H9 (cell line): ENCODE measurements at regions not wholly inside any gene's neighbourhood (a gene's known extent, or its start where the extent isn't known, plus 50 kb on each side); places are given as distances from the start of the nearest gene placed in this dataset.

Source experiments
- DNase-seq: peaks from one replicate; pipeline ENCODE4 v3.0.0-alpha.2; 2017
- H2AFZ ChIP-seq: one replicate; pipeline ENCODE4 v1.6.1; 2013; ENCODE audit warnings: mild to moderate bottlenecking, low read length, control low read depth, moderate library complexity
- H2AK5ac ChIP-seq: 2 replicates; pipeline ENCODE4 v1.6.1; 2013; ENCODE audit warnings: low read length, control low read depth, mixed read lengths; ENCODE audit not compliant: insufficient read length
- H2BK120ac ChIP-seq: one replicate; pipeline ENCODE4 v1.6.1; 2013; ENCODE audit warnings: low read depth, mild to moderate bottlenecking, low read length, control low read depth, inconsistent platforms; ENCODE audit not compliant: poor library complexity, severe bottlenecking
- H2BK12ac ChIP-seq: 2 replicates; pipeline ENCODE4 v1.6.1; 2013; ENCODE audit warnings: low read length, control low read depth, mixed read lengths, low read depth; ENCODE audit not compliant: insufficient read length
- H2BK15ac ChIP-seq: 2 replicates; pipeline ENCODE4 v1.6.1; 2013; ENCODE audit warnings: low read depth, low read length, control low read depth
- H2BK20ac ChIP-seq: one replicate; pipeline ENCODE4 v1.6.1; 2013; ENCODE audit warnings: low read depth, mild to moderate bottlenecking, low read length, control low read depth, inconsistent platforms; ENCODE audit not compliant: poor library complexity, severe bottlenecking
- H2BK5ac ChIP-seq: 2 replicates; pipeline ENCODE4 v1.6.1; 2013; ENCODE audit warnings: low read length, control low read depth, mixed read lengths; ENCODE audit not compliant: insufficient read length
- H3K14ac ChIP-seq: 2 replicates; pipeline ENCODE4 v1.6.1; 2013; ENCODE audit warnings: low read length, control low read depth; ENCODE audit not compliant: insufficient read depth
- H3K18ac ChIP-seq: 2 replicates; pipeline ENCODE4 v1.6.1; 2013; ENCODE audit warnings: low read depth, mild to moderate bottlenecking, mixed read lengths, low read length, control low read depth; ENCODE audit not compliant: insufficient read length
- H3K23ac ChIP-seq: 2 replicates; pipeline ENCODE4 v1.6.1; 2013; ENCODE audit warnings: low read length, control low read depth, mixed read lengths, low read depth; ENCODE audit not compliant: insufficient read length
- H3K23me2 ChIP-seq: 2 replicates; pipeline ENCODE4 v1.6.1; 2013; ENCODE audit warnings: low read depth, mild to moderate bottlenecking, mixed read lengths, low read length, control low read depth; ENCODE audit not compliant: insufficient read length, poor library complexity, severe bottlenecking
- H3K27ac ChIP-seq: 2 replicates; pipeline ENCODE4 v1.5.1; 2013; ENCODE audit warnings: low read length, control low read depth, mixed read lengths, low read depth; ENCODE audit not compliant: insufficient read length
- H3K27me3 ChIP-seq: 2 replicates; pipeline ENCODE4 v1.6.1; 2013; ENCODE audit warnings: low read length, control low read depth, inconsistent platforms; ENCODE audit not compliant: insufficient read depth
- H3K4ac ChIP-seq: 2 replicates; pipeline ENCODE4 v1.6.1; 2013; ENCODE audit warnings: low read depth, mild to moderate bottlenecking, control low read depth, inconsistent platforms, low read length, moderate library complexity
- H3K4me1 ChIP-seq: 2 replicates; pipeline ENCODE4 v1.6.1; 2013; ENCODE audit warnings: low read length, control low read depth, inconsistent platforms; ENCODE audit not compliant: insufficient read depth
- H3K4me2 ChIP-seq: 2 replicates; pipeline ENCODE4 v1.6.1; 2013; ENCODE audit warnings: low read length, control low read depth, mixed read lengths; ENCODE audit not compliant: insufficient read length, insufficient read depth
- H3K56ac ChIP-seq: 2 replicates; pipeline ENCODE4 v1.6.1; 2013; ENCODE audit warnings: low read depth, mild to moderate bottlenecking, mixed read lengths, low read length, control low read depth; ENCODE audit not compliant: insufficient read length
- H3K79me1 ChIP-seq: 2 replicates; pipeline ENCODE4 v1.6.1; 2013; ENCODE audit warnings: low read depth, mild to moderate bottlenecking, moderate library complexity, low read length, control low read depth, inconsistent platforms; ENCODE audit not compliant: insufficient read depth, poor library complexity, severe bottlenecking
- H3K79me2 ChIP-seq: 2 replicates; pipeline ENCODE4 v1.6.1; 2013; ENCODE audit warnings: low read length, control low read depth, inconsistent platforms; ENCODE audit not compliant: insufficient read depth
- H3K9ac ChIP-seq: 2 replicates; pipeline ENCODE4 v1.6.1; 2013; ENCODE audit warnings: low read length, control low read depth, mixed read lengths; ENCODE audit not compliant: insufficient read length; ENCODE audit errors: extremely low read depth
- H3K9me3 ChIP-seq: one replicate; pipeline ENCODE4 v1.6.1; 2013; ENCODE audit warnings: low read depth, low read length, inconsistent platforms; ENCODE audit not compliant: control insufficient read depth
- H3T11ph ChIP-seq: one replicate; pipeline ENCODE4 v1.6.1; 2013; ENCODE audit warnings: mild to moderate bottlenecking, low read length, control low read depth, inconsistent platforms
- H4K20me1 ChIP-seq: one replicate; pipeline ENCODE4 v1.6.1; 2013; ENCODE audit not compliant: control insufficient read depth, insufficient read length, insufficient read depth
- H4K5ac ChIP-seq: 2 replicates; pipeline ENCODE4 v1.6.1; 2013; ENCODE audit warnings: low read depth, mild to moderate bottlenecking, mixed read lengths, low read length, control low read depth; ENCODE audit not compliant: insufficient read length
- H4K8ac ChIP-seq: replicated peaks from 2 replicates; pipeline ENCODE4 v1.6.1; 2013; ENCODE audit warnings: low read length, control low read depth, mixed read lengths, low read depth; ENCODE audit not compliant: insufficient read length
- H4K91ac ChIP-seq: 2 replicates; pipeline ENCODE4 v1.6.1; 2013; ENCODE audit warnings: low read depth, mild to moderate bottlenecking, moderate library complexity, mixed read lengths, low read length, control low read depth; ENCODE audit not compliant: insufficient read length
- H3K27ac Mint-ChIP-seq, 3 experiments: 2 replicates in 2 of 3; 3 replicates in 1 of 3; pipeline ENCODE4 v1.8.0; 2020 to 2021; ENCODE audit warnings: mixed read lengths in 3 of 3, mild to moderate bottlenecking in 1 of 3, moderate library complexity in 1 of 3
- H3K27me3 Mint-ChIP-seq: 2 replicates; pipeline ENCODE4 v1.8.0; 2021; ENCODE audit warnings: low read depth, mild to moderate bottlenecking, moderate library complexity, mixed read lengths
- H3K36me3 Mint-ChIP-seq, 3 experiments: 2 replicates in 2 of 3; 3 replicates in 1 of 3; pipeline ENCODE4 v1.8.0; 2020 to 2021; ENCODE audit warnings: low read depth in 3 of 3, mixed read lengths in 3 of 3; ENCODE audit not compliant: insufficient read depth in 1 of 3
- H3K4me1 Mint-ChIP-seq, 2 experiments: 2 replicates each; pipeline ENCODE4 v1.8.0; 2020; ENCODE audit warnings: mixed read lengths in 2 of 2
- H3K4me3 Mint-ChIP-seq, 2 experiments: 2 replicates in 1 of 2; 3 replicates in 1 of 2; pipeline ENCODE4 v1.8.0; 2020 to 2021; ENCODE audit warnings: mild to moderate bottlenecking in 2 of 2, mixed read lengths in 2 of 2, moderate library complexity in 1 of 2
- H3K9me3 Mint-ChIP-seq, 2 experiments: 2 replicates in 1 of 2; 3 replicates in 1 of 2; pipeline ENCODE4 v1.8.0; 2020; ENCODE audit warnings: mild to moderate bottlenecking in 2 of 2, mixed read lengths in 2 of 2, moderate library complexity in 1 of 2
- WGBS: extraction: QIAGEN DNeasy Blood & Tissue Kit; methylation state at CpG from one replicate; pipeline ENCODE4 v1.1.7; 2013; ENCODE audit warnings: missing lambda C conversion rate, low lambda C conversion rate, mixed read lengths; ENCODE audit not compliant: insufficient read length; ENCODE audit errors: extremely low coverage; 5-methylcytosine and 5-hydroxymethylcytosine counted together
- TF ChIP-seq, protein P1 (sequence below): fragments of 200-600 bp; sonication (generic); conservative IDR thresholded peaks from 3 replicates; pipeline ENCODE4 v1.8.0; 2021; ENCODE audit warnings: antibody characterized with exemption, mild to moderate bottlenecking

DNA sequence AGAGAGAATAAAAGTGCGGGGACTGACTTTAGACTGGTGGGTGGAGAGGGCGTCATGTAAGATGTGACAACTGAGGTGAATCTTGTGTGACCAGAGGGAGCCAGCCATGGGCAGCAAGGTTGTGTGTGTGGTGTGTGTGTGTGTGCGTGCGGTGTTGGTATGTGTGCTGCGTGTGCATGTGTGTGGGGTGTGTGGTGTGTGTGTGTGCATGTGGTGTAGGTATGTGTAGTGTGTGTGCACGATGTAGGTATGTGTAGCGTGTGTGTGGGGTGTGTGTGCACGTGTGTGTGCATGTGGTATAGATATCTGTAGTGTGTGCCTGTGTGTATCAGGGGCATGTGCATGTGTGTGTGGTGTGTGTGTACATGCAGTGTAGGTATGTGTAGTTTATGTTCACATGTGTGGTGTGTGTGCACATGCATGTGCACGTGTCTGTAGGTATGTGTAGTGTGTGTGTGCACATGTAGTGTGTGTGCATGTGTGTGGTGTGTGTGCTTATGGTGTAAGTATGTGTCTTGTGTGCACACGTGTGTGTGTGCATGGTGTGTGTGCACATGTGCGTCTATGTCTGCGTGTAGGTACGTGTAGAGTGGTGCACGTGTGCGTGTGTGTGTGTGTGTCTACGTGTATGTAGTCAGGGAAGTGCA lies 312.3 kb upstream of the MKI67 start:
- no peak overlapping the region for H3K18ac ChIP-seq
- no peak overlapping the region for H2BK15ac ChIP-seq
- H3K27me3 Mint-ChIP-seq = no peaks in the 10 kb centered on the region; the same call in 1 of the 2 replicates
- no peak overlapping the region for H4K91ac ChIP-seq
- H2AFZ ChIP-seq = no peak overlapping the region
- H3K56ac ChIP-seq = no peak overlapping the region
- no peak overlapping the region for H3K27ac ChIP-seq
- no CpG with 5 or more reads among the region's 16 CpGs for WGBS
- H4K20me1 ChIP-seq = no peaks in the 10 kb centered on the region
- no peak overlapping the region for H2BK20ac ChIP-seq
- H3K4ac ChIP-seq = no peak overlapping the region
- no peaks in the 10 kb centered on the region for H3K9me3 ChIP-seq
- H2AK5ac ChIP-seq = no peak overlapping the region
- TF ChIP-seq, protein P1, sequence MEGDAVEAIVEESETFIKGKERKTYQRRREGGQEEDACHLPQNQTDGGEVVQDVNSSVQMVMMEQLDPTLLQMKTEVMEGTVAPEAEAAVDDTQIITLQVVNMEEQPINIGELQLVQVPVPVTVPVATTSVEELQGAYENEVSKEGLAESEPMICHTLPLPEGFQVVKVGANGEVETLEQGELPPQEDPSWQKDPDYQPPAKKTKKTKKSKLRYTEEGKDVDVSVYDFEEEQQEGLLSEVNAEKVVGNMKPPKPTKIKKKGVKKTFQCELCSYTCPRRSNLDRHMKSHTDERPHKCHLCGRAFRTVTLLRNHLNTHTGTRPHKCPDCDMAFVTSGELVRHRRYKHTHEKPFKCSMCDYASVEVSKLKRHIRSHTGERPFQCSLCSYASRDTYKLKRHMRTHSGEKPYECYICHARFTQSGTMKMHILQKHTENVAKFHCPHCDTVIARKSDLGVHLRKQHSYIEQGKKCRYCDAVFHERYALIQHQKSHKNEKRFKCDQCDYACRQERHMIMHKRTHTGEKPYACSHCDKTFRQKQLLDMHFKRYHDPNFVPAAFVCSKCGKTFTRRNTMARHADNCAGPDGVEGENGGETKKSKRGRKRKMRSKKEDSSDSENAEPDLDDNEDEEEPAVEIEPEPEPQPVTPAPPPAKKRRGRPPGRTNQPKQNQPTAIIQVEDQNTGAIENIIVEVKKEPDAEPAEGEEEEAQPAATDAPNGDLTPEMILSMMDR = no peak
- H3K14ac ChIP-seq = no peak overlapping the region
- no peak overlapping the region for H4K5ac ChIP-seq
- H2BK120ac ChIP-seq = no peak overlapping the region
- H3K4me1 Mint-ChIP-seq = peaks cover 37 to 39% of the 10 kb centered on the region in 2 experiments
- no peaks in the 10 kb centered on the region for H3K27me3 ChIP-seq
- DNase-seq = no peak
- H3K9me3 Mint-ChIP-seq = no peaks in the 10 kb centered on the region; a peak in 1 of 5 replicates
- H3K9ac ChIP-seq = no peak overlapping the region
- H3K79me1 ChIP-seq = no peaks in the 10 kb centered on the region
- no peak overlapping the region for H3K4me3 Mint-ChIP-seq
- no peaks in the 10 kb centered on the region; a peak in 1 of 7 replicates for H3K36me3 Mint-ChIP-seq
- no peak overlapping the region for H3K4me2 ChIP-seq
- H4K8ac ChIP-seq = no peak overlapping the region
- H3K23me2 ChIP-seq = no peaks in the 10 kb centered on the region
- peak overlapping the region in 2 of 3 experiments; percentile 15 to 31; a peak in 2 of 7 replicates for H3K27ac Mint-ChIP-seq
- H3T11ph ChIP-seq = no peak overlapping the region
- H2BK12ac ChIP-seq = no peak overlapping the region
- no peaks in the 10 kb centered on the region for H3K79me2 ChIP-seq
- no peak overlapping the region for H2BK5ac ChIP-seq
- no peak overlapping the region for H3K23ac ChIP-seq
- H3K4me1 ChIP-seq = no peaks in the 10 kb centered on the region; the same call in 1 of the 2 replicates
